HG02610 (cell line): ENCODE measurements at regions not wholly inside any gene's neighbourhood (a gene's known extent, or its start where the extent isn't known, plus 50 kb on each side); places are given as distances from the start of the nearest gene placed in this dataset.
"Not testable (repeated sequence)": the region's sequence is repeated elsewhere in the genome, so short reads cannot be mapped to it uniquely, and the experiment has no call there.

Experiments
- ATAC-seq: cut with Tn5 transposase; IDR thresholded peaks from one replicate; pipeline ENCODE4 v1.9.1; 2021; ENCODE audit warnings: mild to moderate bottlenecking, moderate library complexity; ENCODE audit not compliant: unreplicated experiment

- ATAC-seq = no peak
These were observed 327.7 kb upstream of the F9 start for GRCh38 chrX:139202742-139203420.

DNA sequence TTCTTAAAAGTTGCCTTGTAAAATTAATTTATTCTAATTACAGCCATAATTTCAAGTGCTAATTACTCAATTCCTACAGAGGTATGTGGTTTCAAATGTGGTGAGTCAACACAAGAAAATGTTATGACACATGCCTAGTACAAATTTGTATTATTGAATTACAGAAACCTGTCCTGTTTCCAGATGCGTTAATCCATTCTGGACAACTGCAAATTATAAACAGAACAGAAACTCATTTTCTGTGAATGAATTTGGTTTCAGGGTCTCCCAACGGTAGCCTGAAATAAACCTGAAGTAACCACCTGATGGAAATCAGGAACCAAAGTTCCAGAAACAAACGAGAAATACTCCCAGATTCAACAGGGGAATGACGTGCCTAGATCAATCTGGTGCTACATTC is 328.6 kb upstream of the F9 start:
- no peak for ATAC-seq

- ATAC-seq = no peak
These were observed 329.7 kb upstream of the F9 start for GRCh38 chrX:139200793-139201192.

DNA sequence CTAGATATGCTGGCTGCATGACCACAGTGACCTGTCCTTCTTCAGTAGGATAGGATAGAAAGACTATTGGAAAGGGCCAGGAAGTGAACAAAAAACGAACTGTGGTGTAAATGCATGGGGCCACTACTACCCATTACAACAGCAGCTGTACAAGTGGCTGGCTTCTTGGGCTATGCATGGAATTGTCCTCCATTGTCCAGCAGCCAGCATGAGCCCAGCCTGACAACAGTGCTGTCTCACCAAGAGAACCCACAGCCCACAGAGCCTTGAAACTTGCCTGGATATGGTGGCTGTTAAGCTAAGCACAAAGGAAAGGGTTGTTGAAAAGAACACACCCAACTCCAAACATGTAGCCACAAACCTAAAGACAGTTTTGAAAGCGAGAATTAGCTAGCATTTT is 330.2 kb upstream of the F9 start:
- no peak for ATAC-seq

DNA sequence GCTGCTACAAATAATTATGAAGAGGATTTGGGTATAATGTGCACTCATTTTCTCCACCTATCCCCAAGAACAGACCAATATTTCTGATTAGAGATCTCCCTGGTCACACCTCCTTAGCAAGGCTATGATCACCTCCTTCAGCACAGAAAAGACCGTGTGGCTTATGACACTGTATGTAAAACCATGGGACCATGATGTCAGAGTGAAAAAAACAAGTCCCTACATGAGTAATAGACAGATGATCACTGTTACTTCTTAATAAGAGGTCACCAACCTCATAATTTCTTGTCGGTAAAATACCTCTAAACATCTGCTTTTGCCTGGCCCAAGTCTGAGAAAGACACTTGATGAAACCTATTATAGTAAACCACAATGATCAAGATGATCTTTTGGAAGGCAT is 330.6 kb upstream of the F9 start:
- no peak for ATAC-seq

DNA sequence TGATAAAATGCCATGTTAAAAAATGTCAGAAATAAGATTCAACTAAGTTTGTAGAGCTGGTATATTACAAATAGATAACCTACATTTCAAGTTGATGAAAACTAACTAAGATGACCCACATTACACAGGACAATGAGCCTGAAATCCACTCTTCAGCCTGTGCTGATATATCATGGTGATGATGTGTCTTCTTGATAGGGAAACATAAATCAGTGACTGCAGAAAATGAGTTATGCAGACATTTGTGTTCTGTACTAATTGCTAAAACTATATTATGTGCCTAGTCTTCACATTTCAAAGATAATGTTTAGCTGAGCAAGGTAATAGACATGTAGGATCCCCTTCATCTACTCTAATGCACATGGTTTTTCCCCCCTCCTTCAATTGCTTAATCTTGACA is 331.6 kb upstream of the F9 start:
- no peak for ATAC-seq

GRCh38 chrX:139196890-139197289 is 333.6 kb upstream of the F9 start:
- no peak for ATAC-seq

DNA sequence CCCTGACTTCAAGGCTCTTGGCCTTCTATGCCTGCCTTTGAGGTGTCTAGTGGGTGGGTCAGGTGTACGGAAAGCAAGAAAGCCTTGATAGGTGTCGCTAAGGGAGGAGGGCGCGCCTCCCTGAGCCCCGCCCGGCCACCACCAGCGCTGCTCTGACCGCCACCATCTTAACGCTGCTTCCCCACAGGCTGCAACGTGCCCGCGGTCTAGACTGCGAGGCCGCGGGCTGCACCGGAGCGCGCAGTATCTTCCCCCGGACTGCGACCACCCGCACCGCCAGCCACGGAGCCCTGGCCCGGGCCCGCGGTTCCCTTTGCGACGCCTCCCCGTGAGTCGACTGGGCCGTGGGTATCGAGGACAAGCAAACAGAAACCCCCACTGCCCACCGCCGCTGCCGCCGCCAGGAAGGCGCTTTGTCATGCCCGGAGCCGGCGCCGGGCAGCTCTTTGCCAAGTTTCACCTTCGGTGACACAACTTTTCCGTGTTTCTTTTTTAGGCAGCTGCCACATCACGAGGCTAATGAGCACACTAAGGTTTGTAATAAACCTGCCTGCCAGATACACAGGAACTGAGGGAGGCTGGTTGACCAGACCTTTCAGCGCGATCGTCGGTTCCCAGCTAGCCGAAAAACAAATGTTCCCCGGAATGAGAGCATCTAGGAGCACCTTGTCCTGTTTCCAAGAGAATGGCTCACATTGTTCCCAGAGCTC is 335.8 kb upstream of the F9 start:
- ATAC-seq = no peak

DNA sequence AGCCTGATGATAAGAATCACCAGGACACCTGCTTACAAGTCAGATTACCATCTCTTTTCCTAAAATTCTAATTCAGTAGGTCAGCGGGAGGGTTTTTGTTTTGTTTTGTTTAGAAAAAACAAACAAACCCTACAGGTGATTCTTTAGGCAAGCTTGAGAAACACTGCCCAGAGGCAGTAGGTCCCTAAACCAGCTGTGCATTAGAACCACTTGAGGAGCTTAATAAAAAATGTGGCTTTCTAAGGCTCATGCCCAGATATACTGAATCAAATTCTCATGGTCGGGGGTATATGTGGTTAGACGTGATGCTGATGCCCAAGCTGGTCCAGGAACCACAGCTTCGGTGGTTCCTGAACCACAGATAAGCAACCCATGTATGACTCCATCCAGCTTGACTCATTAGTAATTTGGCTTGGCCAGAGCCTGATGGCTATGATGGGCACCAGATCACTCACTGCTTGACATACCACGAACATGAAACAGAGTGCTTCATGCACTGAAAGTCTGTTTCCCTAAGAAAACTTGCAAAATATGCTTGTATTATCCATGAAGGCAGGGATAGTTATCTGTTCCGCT is 338.1 kb upstream of the F9 start:
- ATAC-seq = no peak

DNA sequence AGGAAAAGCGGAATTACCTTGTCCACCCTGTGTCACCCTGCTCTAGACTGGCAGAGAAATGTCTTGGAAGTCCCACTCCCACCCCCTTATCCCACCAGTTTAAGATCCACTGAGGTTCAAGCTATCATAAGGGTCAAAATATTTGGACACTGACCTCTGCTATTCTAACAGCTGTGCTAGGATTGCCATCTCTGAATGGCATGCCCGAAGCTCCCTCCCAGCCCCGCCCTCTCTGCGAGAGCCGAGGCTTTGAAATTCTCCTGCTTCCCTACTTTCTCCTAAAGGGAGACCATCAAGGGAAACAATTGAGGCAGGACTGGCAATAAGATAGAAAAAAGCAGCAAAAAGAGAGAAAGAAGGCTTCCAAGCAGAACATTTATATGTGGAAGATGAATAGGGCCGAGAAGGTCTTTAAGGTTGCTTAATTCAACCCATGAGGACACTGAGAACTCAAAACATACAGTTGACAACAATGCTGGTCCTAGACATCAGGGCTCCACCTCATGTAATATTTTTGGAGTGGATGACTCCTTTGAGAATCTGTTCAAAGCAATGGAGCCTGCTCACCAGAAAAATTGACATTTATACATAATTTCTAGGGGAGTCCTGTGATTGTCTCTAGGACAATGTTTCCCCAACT is 338.7 kb upstream of the F9 start:
- no peak for ATAC-seq

DNA sequence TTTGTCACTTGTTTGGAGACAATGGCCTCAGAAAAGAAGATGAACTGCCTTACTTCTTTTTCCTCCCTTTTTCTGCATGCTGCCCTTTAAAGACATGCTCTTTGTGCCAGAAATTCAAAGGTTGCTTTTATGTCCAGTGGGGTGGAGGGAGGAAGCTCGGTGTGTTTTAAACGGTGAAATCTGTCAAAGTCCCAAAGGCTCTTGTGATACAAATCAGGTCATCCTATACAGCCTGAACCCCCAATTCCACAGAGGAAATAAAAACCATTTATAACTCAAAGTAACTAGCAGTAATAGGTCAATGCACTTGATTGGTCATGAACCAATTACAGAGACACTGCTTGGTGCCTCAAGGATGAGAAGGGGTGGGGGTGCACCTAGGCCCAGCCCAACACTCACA is 339.3 kb upstream of the F9 start:
- no peak for ATAC-seq

DNA sequence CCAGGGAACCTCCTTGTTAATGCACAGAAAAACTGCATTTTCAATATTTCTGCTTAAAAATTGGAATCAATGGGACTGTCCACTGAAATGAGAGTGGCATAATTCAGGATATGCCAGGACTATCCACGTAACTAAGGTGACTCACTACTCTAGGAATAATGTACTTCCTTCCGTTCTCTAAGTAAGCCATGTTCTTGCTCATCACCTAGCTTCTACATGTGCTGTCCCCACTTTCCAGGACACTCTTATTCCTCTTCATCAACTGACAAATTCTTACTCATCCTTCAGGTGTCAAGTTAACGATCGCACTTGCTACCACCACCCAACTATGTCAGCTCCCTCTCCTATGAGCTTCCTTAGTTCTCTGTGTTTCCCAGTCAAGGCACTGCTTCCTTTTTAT is 342.8 kb upstream of the F9 start:
- ATAC-seq = no peak

- ATAC-seq = no peak
These were observed 343.5 kb upstream of the F9 start for GRCh38 chrX:139186991-139187390.

DNA sequence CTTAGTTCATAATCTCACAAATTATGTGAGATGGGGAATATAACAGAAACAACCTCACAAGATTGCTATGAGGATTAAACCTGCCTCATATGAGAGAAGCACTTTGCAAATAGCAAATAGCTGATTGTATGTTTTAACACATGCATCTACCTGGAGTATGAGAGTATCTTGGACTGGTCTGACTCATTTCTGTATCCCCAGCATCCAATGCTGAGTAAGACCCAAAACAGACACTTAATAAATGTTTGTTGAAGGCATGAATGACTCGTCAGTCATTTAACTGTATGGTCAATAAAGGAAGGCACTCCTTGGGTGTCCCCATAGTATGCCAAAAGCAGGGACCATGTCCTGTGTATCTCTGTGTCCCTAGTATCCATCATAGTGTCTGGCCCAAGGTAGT is 350.9 kb upstream of the F9 start:
- ATAC-seq = peak; percentile 68

- ATAC-seq = no peak
These were observed 351.6 kb upstream of the F9 start for GRCh38 chrX:139178980-139179379.

GRCh38 chrX:139172731-139173130 is 357.8 kb upstream of the F9 start:
- no peak for ATAC-seq

GRCh38 chrX:139170526-139171173 is 359.9 kb upstream of the F9 start:
- ATAC-seq = no peak

- no peak for ATAC-seq
These were observed 363.3 kb upstream of the F9 start for GRCh38 chrX:139167282-139167681.

DNA sequence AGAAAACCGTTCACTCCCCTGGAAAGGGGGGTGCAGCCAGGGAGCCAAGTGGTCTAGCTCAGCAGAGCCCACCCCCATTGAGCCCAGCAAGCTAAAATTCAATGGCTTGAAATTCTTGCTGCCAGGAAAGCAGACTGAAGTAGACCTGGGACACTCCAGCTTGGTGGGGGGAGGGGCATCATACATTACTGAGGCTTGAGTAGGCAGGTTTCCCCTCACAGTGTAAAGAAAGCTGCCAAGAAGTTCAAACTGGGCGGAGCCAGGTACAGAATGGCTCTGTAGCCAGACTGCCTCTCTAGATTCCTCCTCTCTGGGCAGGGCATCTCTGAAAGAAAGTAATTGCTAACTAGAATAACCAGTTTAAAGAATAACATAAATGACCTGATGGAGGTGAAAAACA is 372.3 kb upstream of the F9 start:
- ATAC-seq = no peak

DNA sequence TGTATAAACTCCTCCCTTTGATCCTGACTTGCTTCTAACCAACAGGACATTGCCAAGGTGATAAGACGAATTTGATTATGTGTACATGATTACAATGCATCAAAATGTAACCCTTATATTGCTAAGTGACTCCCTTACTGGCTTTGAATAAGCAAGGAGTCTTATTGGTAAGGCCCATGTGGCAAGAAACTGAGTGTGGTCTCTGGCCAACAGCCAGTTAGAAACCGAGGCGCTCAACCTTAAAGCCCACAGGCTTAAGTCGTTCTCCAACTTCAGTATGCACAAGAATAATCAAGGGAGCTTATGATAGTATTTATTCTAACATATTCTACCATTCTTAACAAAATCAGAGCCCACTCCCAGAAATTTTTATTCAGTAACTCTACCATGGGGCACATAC is 374.2 kb upstream of the F9 start:
- no peak for ATAC-seq

DNA sequence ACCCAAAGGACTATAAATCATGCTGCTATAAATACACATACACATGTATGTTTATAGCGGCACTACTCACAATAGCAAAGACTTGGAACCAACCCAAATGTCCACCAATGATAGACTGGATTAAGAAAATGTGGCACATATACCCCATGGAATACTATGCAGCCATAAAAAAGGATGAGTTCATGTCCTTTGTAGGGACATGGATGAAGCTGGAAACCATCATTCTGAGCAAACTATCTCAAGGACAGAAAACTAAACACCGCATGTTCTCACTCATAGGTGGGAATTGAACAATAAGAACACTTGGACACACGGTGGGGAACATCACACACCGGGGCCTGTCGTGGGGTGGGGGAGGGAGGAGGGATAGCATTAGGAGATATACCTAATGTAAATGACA is 383.9 kb upstream of the F9 start:
- not testable (repeated sequence) for ATAC-seq

- no peak for ATAC-seq
These were observed 389.2 kb upstream of the F9 start for GRCh38 chrX:139141370-139141769.
